ENCODE measurements at regions not wholly inside any gene's neighbourhood (a gene's known extent, or its start where the extent isn't known, plus 50 kb on each side); places are given as distances from the start of the nearest gene placed in this dataset.
A peak's percentile ranks its signal among the peaks of the same experiment; 100 is the strongest.

DNA sequence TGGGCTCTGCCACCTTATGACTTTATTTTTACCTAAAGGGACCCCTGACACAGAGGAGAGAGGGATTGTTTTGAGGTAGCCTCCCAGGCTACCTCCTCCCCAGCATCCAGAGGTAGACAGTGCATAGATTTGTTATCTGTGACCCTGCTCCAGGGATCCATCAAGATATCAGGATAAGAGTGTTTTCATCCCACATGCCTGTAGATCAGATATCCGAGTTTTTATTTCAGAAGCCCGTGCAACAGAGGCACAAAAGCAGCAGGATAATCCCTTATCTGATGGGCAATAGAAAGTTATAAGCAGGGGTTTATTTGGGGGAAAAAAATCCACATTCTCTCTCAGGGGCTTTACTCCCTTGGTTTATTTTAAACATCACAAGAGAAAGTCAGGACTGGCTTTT, 117.0 kb upstream of the RPH3A start:
- TF ChIP-seq TCF4 (CRISPR knock-in tag; IDR thresholded peaks at IDR 0.05; ENCODE audit: borderline replicate concordance): peak; percentile 58; the same call in 1 of the 2 replicates
- no peak for TF ChIP-seq ZNF565 (CRISPR knock-in tag; conservative IDR thresholded peaks at IDR 0.05; ENCODE audit: low read depth)
- TF ChIP-seq ZNF70 (CRISPR knock-in tag; IDR thresholded peaks at IDR 0.05): peak; percentile 77
- no peak for TF ChIP-seq RARB (CRISPR knock-in tag; IDR thresholded peaks at IDR 0.05)
- no peak for ATAC-seq

DNA sequence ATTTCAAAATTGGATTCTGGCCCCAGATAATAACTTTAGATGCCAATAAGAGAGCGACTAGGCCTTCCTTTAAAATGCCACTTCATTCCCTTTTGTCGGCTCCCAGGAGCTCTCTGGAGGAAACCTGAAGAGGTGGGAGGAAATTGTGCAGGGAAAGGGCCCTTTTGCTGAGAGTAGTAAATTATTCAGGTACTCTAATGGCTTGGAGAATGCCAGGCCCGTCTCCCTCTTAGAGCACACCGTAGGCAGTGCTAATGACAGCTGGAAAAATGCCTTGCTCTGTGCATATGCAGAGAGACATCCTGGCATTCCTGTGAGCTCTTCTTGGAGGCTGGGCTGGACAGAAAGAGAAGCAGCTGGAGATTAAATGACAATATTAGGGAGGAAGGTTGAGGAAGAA, 115.0 kb upstream of the RPH3A start:
- ATAC-seq: no peak
- TF ChIP-seq TSHZ2 (CRISPR knock-in tag; IDR thresholded peaks at IDR 0.05) (no peak), ESRRG (CRISPR knock-in tag; IDR thresholded peaks at IDR 0.05) (no peak), ZFP3 (CRISPR knock-in tag; IDR thresholded peaks at IDR 0.05) (no peak), ZFP30 (CRISPR knock-in tag; IDR thresholded peaks at IDR 0.05) (no peak), TOX (CRISPR knock-in tag; IDR thresholded peaks at IDR 0.05; ENCODE audit: borderline replicate concordance) (no peak), SNAI2 (CRISPR knock-in tag; IDR thresholded peaks at IDR 0.05) (no peak), ARNTL (CRISPR knock-in tag; IDR thresholded peaks at IDR 0.05; ENCODE audit: borderline replicate concordance, low read depth) (no peak), OSR1 (CRISPR knock-in tag; IDR thresholded peaks at IDR 0.05) (no peak), CREB5 (CRISPR knock-in tag; IDR thresholded peaks at IDR 0.05; ENCODE audit: low read depth) (no peak)

DNA sequence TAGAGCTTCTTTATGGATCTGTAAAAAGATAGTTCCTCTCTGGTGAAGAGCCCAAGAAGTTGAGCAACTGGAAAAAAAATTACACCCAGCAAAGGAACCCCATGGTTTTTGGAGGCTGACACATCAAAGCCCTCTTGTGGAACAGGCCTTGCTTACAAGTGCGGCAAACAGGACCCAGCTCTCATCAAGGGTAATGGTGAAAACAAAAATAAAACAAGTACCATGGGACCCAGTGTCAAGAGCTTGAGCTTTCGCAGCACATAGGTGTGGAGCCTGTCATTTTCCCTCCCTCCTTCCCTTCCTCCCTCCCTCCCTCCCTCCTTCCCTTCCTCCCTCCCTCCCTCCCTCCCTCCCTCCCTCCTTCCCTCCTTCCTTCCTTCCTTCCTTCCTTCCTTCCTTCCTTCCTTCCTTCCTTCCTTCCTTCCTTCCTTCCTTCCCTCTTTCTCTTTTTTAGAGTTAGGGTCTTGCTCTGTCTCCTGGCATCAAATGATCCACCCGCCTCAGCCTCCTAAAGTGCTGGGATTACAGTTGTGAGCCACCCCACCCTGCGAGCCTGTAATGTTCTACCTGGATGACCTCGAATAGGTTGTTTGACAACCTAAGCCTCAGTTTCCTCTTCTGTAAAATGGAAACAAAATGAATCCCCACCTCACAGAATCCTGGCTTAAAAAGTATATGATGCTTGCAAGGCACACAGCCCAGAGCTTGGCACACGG, 114.3 kb upstream of the RPH3A start:
- ATAC-seq: no peak
- TF ChIP-seq ESRRG (CRISPR knock-in tag; IDR thresholded peaks at IDR 0.05) (no peak), SNAI2 (CRISPR knock-in tag; IDR thresholded peaks at IDR 0.05) (no peak), OSR1 (CRISPR knock-in tag; IDR thresholded peaks at IDR 0.05) (no peak), PPARA (CRISPR knock-in tag; IDR thresholded peaks at IDR 0.05; ENCODE audit: borderline replicate concordance) (no peak), TSHZ2 (CRISPR knock-in tag; IDR thresholded peaks at IDR 0.05) (no peak), CSRNP3 (CRISPR knock-in tag; IDR thresholded peaks at IDR 0.05) (no peak), ZNF565 (CRISPR knock-in tag; conservative IDR thresholded peaks at IDR 0.05; ENCODE audit: low read depth) (no peak), TOX (CRISPR knock-in tag; IDR thresholded peaks at IDR 0.05; ENCODE audit: borderline replicate concordance) (no peak), ZC3H10 (CRISPR knock-in tag; IDR thresholded peaks at IDR 0.05) (no peak), ZFP3 (CRISPR knock-in tag; IDR thresholded peaks at IDR 0.05) (no peak), ISL1 (CRISPR knock-in tag; IDR thresholded peaks at IDR 0.05) (no peak), GLIS3 (CRISPR knock-in tag; IDR thresholded peaks at IDR 0.05) (no peak), ZNF8 (CRISPR knock-in tag; IDR thresholded peaks at IDR 0.05) (no peak), BACH2 (CRISPR knock-in tag; IDR thresholded peaks at IDR 0.05; ENCODE audit: borderline replicate concordance) (no peak), ZFP30 (CRISPR knock-in tag; IDR thresholded peaks at IDR 0.05) (no peak), PATZ1 (CRISPR knock-in tag; IDR thresholded peaks at IDR 0.05; ENCODE audit: borderline replicate concordance) (no peak)

Measured in SK-N-SH treated with all-trans-retinoic acid at 6 μM for 48 hours (cell line).